ENCODE measurements at regions not wholly inside any gene's neighbourhood (a gene's known extent, or its start where the extent isn't known, plus 50 kb on each side); places are given as distances from the start of the nearest gene placed in this dataset.

DNA sequence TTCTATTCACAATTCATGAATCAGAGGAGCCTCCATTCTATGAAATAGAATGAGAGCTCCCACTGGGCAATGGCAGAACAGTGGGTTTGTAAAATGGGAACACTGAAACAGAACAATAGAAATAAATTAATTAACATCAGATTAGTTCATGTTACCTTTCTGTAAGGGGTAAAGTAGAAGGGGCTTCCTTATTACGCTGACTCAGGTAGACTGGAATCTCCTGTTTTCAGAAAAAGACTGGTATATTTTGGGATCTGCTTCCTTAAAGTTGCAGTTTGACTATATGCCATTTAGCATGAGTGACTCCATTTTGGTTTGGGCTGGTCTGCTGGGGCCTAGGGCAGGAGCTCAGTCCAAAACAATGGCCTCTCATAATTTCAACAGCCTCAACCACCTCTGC, 52.8 kb upstream of the ZFAND3 start:
- Histone ChIP-seq H4K5ac (ENCODE audit: low read length) (no peak overlapping the region), H2BK15ac (replicated peaks; ENCODE audit: low read depth) (no peak overlapping the region)
- WGBS (ENCODE audit: extremely low coverage, insufficient coverage, low lambda C conversion rate): no CpG with 5 or more reads among the region's 1 CpG

DNA sequence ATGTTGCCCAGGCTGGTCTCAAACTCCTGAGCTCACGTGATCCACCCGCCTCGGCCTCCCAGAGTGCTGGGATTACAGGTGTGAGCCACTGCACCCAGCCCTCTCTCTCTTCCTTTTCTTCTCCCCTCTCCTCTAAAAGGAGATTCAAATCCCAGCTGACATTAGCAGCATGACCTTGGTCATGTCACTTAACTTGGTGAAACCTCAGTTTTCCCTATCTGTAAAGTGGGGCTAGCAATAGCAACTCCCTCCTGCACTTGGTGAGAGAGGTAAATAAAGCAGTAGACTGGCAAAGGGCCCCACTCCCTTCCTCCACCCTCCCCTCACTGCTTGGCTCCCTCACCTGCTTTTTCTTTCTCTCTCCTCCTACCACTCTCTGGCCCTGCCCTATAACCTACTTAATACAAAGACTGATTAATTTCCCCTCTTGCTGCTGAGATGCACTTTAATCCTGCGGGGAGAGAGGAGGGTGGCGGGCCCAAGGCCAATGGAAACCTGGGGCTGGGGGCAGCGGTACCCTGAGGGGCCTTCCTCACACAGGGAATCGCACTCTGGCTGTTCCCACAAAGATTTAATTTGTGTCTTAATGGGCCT, 54.2 kb upstream of the ZFAND3 start:
- H3K79me2 ChIP-seq (ENCODE audit: control insufficient read depth, insufficient read depth, low read length): no peaks in the 10 kb centered on the region
- no peak overlapping the region for H4K5ac ChIP-seq (ENCODE audit: low read length)
- no peak overlapping the region for H4K8ac ChIP-seq (ENCODE audit: low read depth, low read length)
- H2BK120ac ChIP-seq (ENCODE audit: low read depth, low read length): no peak overlapping the region
- no peak overlapping the region for H3K4ac ChIP-seq (ENCODE audit: low read depth, low read length)
- H3K27me3 ChIP-seq (ENCODE audit: insufficient read depth, low read length, poor library complexity): peaks cover 31% of the 10 kb centered on the region
- H2AK5ac ChIP-seq (ENCODE audit: low read length): no peak overlapping the region
- no peak overlapping the region for H3K4me3 ChIP-seq (ENCODE audit: low read length)
- WGBS (ENCODE audit: extremely low coverage, insufficient coverage, low lambda C conversion rate): no CpG with 5 or more reads among the region's 7 CpGs
- no peak overlapping the region for H3K23ac ChIP-seq (ENCODE audit: low read length)
- H3K56ac ChIP-seq (ENCODE audit: low read length): no peak overlapping the region
- no peaks in the 10 kb centered on the region for H3K79me1 ChIP-seq (ENCODE audit: low read length)
- H3K18ac ChIP-seq (ENCODE audit: low read length): no peak overlapping the region
- no peaks in the 10 kb centered on the region for H3K4me1 ChIP-seq (ENCODE audit: control insufficient read depth, low read depth, low read length)
- H2BK5ac ChIP-seq (ENCODE audit: low read length): no peak overlapping the region
- H3K27ac ChIP-seq (ENCODE audit: low read depth, low read length): no peak overlapping the region
- no peak overlapping the region for H3K4me2 ChIP-seq (ENCODE audit: low read length)
- no peak for DNase-seq
- H3K9ac ChIP-seq (ENCODE audit: low read length): no peak overlapping the region
- H3K36me3 ChIP-seq (ENCODE audit: control insufficient read depth, insufficient read depth, low read length): no peaks in the 10 kb centered on the region
- H2BK15ac ChIP-seq (replicated peaks; ENCODE audit: low read depth): no peak overlapping the region

More for the DNA sequence above, 52.8 kb upstream of the ZFAND3 start:
- Histone ChIP-seq H3K18ac (ENCODE audit: low read length) (no peak overlapping the region), H3K4me1 (ENCODE audit: control insufficient read depth, low read depth, low read length) (no peaks in the 10 kb centered on the region), H2BK5ac (ENCODE audit: low read length) (no peak overlapping the region), H3K79me1 (ENCODE audit: low read length) (no peaks in the 10 kb centered on the region), H3K56ac (ENCODE audit: low read length) (no peak overlapping the region), H3K9ac (ENCODE audit: low read length) (no peak overlapping the region), H3K4ac (ENCODE audit: low read depth, low read length) (no peak overlapping the region), H4K8ac (ENCODE audit: low read depth, low read length) (no peak overlapping the region), H3K79me2 (ENCODE audit: control insufficient read depth, insufficient read depth, low read length) (no peaks in the 10 kb centered on the region), H3K23ac (ENCODE audit: low read length) (no peak overlapping the region), H3K4me3 (ENCODE audit: low read length) (no peak overlapping the region), H2AK5ac (ENCODE audit: low read length) (no peak overlapping the region), H3K4me2 (ENCODE audit: low read length) (no peak overlapping the region), H3K36me3 (ENCODE audit: control insufficient read depth, insufficient read depth, low read length) (no peaks in the 10 kb centered on the region), H3K27ac (ENCODE audit: low read depth, low read length) (no peak overlapping the region), H2BK120ac (ENCODE audit: low read depth, low read length) (no peak overlapping the region), H3K27me3 (ENCODE audit: insufficient read depth, low read length, poor library complexity) (peaks cover 25% of the 10 kb centered on the region)
- DNase-seq: no peak

DNA sequence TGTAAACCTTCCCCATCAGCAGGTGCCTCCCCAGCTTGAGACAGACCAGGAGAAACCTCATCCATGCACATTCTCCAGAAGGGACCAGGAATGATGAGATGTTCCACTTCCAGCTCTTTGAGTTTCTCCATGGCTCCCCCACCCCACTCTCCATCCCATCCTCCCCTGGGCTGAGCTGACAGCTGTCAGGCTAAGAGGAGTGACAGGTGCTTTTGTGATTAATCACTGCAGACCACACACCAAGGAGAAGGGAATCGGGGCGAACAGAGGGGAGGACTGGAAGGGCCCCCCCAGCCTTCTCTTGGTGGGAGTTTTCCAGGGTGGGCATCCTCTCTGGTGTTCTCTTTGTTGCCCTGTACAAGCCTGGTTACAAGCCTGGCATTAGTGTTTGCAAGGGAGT, 56.1 kb upstream of the ZFAND3 start:
- Histone ChIP-seq H3K36me3 (ENCODE audit: control insufficient read depth, insufficient read depth, low read length) (no peaks in the 10 kb centered on the region), H3K4me2 (ENCODE audit: low read length) (no peak overlapping the region), H3K27ac (ENCODE audit: low read depth, low read length) (no peak overlapping the region), H4K8ac (ENCODE audit: low read depth, low read length) (no peak overlapping the region), H3K79me2 (ENCODE audit: control insufficient read depth, insufficient read depth, low read length) (no peaks in the 10 kb centered on the region), H3K56ac (ENCODE audit: low read length) (no peak overlapping the region), H2BK15ac (replicated peaks; ENCODE audit: low read depth) (no peak overlapping the region), H3K4me3 (ENCODE audit: low read length) (no peak overlapping the region), H3K27me3 (ENCODE audit: insufficient read depth, low read length, poor library complexity) (peaks cover 41% of the 10 kb centered on the region), H3K23ac (ENCODE audit: low read length) (no peak overlapping the region), H2BK5ac (ENCODE audit: low read length) (no peak overlapping the region), H3K4me1 (ENCODE audit: control insufficient read depth, low read depth, low read length) (no peaks in the 10 kb centered on the region), H4K5ac (ENCODE audit: low read length) (no peak overlapping the region), H3K18ac (ENCODE audit: low read length) (no peak overlapping the region), H2AK5ac (ENCODE audit: low read length) (no peak overlapping the region), H2BK120ac (ENCODE audit: low read depth, low read length) (no peak overlapping the region), H3K9ac (ENCODE audit: low read length) (no peak overlapping the region), H3K4ac (ENCODE audit: low read depth, low read length) (no peak overlapping the region), H3K79me1 (ENCODE audit: low read length) (no peaks in the 10 kb centered on the region)
- no peak for DNase-seq
- no CpG with 5 or more reads among the region's 2 CpGs for WGBS (ENCODE audit: extremely low coverage, insufficient coverage, low lambda C conversion rate)

DNA sequence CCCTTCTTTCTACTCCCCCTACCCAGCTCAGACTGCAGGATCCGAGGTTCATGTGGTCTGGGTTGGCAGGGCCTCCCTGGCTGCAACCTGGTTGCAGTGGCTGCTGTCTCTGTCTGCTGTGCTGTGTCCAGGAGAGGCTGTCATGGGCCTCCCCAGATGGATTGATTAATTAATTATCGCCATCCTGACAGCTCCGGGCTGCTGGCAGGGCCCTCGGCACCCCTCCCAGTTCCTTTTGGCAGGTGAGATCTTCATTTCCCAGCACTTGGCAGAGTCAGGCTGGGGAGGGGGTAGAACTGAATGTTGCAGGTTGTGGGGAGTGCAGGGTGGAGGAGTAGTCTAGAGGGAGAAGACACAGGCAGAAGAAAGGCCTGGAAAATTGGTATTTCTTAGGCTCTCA, 56.7 kb upstream of the ZFAND3 start:
- H3K79me2 ChIP-seq (ENCODE audit: control insufficient read depth, insufficient read depth, low read length): no peaks in the 10 kb centered on the region
- H3K4me2 ChIP-seq (ENCODE audit: low read length): no peak overlapping the region
- no peak overlapping the region for H2BK15ac ChIP-seq (replicated peaks; ENCODE audit: low read depth)
- DNase-seq: no peak
- no peak overlapping the region for H3K9ac ChIP-seq (ENCODE audit: low read length)
- H2BK120ac ChIP-seq (ENCODE audit: low read depth, low read length): no peak overlapping the region
- no peak overlapping the region for H2BK5ac ChIP-seq (ENCODE audit: low read length)
- H3K27ac ChIP-seq (ENCODE audit: low read depth, low read length): no peak overlapping the region
- H3K56ac ChIP-seq (ENCODE audit: low read length): no peak overlapping the region
- no peaks in the 10 kb centered on the region for H3K79me1 ChIP-seq (ENCODE audit: low read length)
- WGBS (ENCODE audit: extremely low coverage, insufficient coverage, low lambda C conversion rate): no CpG with 5 or more reads among the region's 4 CpGs
- H2AK5ac ChIP-seq (ENCODE audit: low read length): no peak overlapping the region
- H4K8ac ChIP-seq (ENCODE audit: low read depth, low read length): no peak overlapping the region
- no peak overlapping the region for H3K4me3 ChIP-seq (ENCODE audit: low read length)
- no peak overlapping the region for H3K23ac ChIP-seq (ENCODE audit: low read length)
- no peak overlapping the region for H4K5ac ChIP-seq (ENCODE audit: low read length)
- H3K27me3 ChIP-seq (ENCODE audit: insufficient read depth, low read length, poor library complexity): peaks cover 38% of the 10 kb centered on the region
- H3K18ac ChIP-seq (ENCODE audit: low read length): no peak overlapping the region
- H3K36me3 ChIP-seq (ENCODE audit: control insufficient read depth, insufficient read depth, low read length): no peaks in the 10 kb centered on the region
- no peaks in the 10 kb centered on the region for H3K4me1 ChIP-seq (ENCODE audit: control insufficient read depth, low read depth, low read length)
- H3K4ac ChIP-seq (ENCODE audit: low read depth, low read length): no peak overlapping the region

DNA sequence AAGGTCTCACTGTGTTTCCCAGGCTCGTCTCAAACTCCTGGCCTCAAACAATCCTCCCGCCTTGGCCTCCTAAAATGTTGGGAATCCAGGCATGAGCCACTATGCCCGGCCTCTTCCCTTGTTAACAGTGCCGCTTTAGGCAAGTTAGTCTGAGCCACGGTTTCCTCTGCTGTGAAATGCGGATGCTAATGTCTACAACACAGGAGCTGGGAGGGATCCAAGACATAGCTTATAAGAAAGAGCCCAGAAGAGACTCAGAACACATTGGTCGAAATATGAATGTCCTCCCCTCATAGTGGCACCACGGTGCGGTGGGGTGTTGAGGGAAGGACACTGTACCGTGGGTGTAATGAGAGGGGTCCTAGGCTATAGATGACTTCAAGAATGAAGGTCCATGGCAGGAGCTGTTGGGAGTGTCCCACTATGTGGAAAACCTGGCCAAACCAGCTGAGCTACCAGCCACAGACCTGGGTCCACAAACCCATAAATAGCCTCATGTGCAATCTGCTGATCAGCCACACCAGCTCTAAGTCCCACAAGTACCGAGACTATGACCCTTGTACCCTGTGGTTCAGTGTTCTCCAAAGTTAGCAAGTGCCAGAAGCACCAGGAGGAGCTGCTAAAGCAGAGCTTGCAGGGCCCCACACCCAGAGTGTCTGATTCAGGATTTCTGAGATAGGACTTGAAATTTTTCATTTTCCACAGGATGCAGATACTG, 57.8 kb upstream of the ZFAND3 start:
- H3K9ac ChIP-seq (ENCODE audit: low read length): no peak overlapping the region
- H2BK15ac ChIP-seq (replicated peaks; ENCODE audit: low read depth): no peak overlapping the region
- H3K4me1 ChIP-seq (ENCODE audit: control insufficient read depth, low read depth, low read length): no peaks in the 10 kb centered on the region
- H3K27me3 ChIP-seq (ENCODE audit: insufficient read depth, low read length, poor library complexity): peaks cover 36% of the 10 kb centered on the region
- H3K27ac ChIP-seq (ENCODE audit: low read depth, low read length): no peak overlapping the region
- H3K4me3 ChIP-seq (ENCODE audit: low read length): no peak overlapping the region
- no peak overlapping the region for H2AK5ac ChIP-seq (ENCODE audit: low read length)
- no peak overlapping the region for H3K23ac ChIP-seq (ENCODE audit: low read length)
- H3K4ac ChIP-seq (ENCODE audit: low read depth, low read length): no peak overlapping the region
- no peak for DNase-seq
- no peak overlapping the region for H3K18ac ChIP-seq (ENCODE audit: low read length)
- no peak overlapping the region for H2BK5ac ChIP-seq (ENCODE audit: low read length)
- H3K79me2 ChIP-seq (ENCODE audit: control insufficient read depth, insufficient read depth, low read length): no peaks in the 10 kb centered on the region
- no peak overlapping the region for H4K5ac ChIP-seq (ENCODE audit: low read length)
- no CpG with 5 or more reads among the region's 11 CpGs for WGBS (ENCODE audit: extremely low coverage, insufficient coverage, low lambda C conversion rate)
- H3K79me1 ChIP-seq (ENCODE audit: low read length): no peaks in the 10 kb centered on the region
- no peak overlapping the region for H4K8ac ChIP-seq (ENCODE audit: low read depth, low read length)
- no peaks in the 10 kb centered on the region for H3K36me3 ChIP-seq (ENCODE audit: control insufficient read depth, insufficient read depth, low read length)
- no peak overlapping the region for H3K4me2 ChIP-seq (ENCODE audit: low read length)
- no peak overlapping the region for H3K56ac ChIP-seq (ENCODE audit: low read length)
- H2BK120ac ChIP-seq (ENCODE audit: low read depth, low read length): no peak overlapping the region

Measured in mesendoderm (in vitro differentiated cells).